NOMO-1 treated with DMSO at 0.1 percent for 48 hours (cell line): ENCODE measurements at regions not wholly inside any gene's neighbourhood (a gene's known extent, or its start where the extent isn't known, plus 50 kb on each side); places are given as distances from the start of the nearest gene placed in this dataset.
A peak's percentile ranks its signal among the peaks of the same experiment; 100 is the strongest.

Experiments used
- DNase-seq: peaks from one replicate; lab custom pipeline; 2025; ENCODE audit not compliant: unreplicated experiment; lab: John Stamatoyannopoulos, UW

DNA sequence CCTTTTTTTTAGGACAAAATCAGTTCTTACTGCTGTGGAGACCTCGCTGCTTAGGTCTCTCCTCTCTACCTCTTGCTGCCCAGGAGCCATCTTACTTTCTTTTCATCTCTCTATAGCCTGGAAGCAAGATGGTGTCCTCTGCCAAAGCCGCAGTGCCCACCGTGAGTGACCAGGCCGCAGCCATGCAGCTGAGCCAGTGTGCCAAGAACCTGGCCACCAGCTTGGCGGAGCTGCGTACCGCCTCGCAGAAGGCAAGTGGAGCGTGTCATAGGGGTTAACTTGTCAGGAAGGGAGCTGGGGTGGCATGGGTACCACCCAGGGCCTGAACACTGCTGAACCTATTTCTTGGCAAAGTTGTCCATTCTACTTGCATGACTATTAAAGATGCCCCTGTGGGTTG is 320.3 kb upstream of the TPM1 start:
- no peak for DNase-seq

DNA sequence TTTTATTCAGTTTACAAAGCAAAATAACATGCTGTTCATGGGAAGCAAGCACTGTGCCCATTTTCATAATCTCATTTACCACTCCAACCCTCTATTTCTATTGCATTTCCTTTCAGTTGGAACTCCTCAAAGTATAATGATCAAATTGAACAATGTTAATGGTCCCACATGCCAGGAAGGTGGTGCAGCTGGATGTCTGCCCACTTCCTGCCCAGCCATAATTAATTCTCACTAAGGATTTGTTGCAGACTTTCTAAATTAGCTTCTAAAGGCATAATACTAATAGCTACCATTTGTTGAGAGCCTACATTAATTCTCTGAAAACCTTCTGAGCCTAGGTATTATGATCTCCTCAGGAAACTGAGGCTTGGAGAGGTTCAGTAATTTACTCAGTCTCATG is 316.1 kb upstream of the TPM1 start:
- DNase-seq = no peak

DNA sequence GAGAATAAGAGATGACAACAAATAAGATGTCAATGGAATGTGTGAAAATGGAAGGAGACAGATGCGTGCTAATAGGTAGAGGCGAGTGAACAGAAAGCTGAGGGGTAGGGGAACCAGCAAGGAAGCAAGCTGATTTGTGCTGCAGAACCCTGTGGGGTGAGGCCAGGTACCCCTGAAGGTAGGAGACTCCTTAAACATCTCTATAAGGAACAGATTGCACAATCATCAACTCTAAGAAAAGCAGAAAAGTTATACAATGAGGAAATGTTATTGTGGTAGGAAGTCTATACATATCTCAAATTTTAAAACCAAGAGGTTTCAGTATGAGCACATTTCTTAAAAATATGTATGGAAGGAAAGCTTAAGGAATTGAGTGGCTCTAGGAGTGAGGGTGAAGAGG is 315.0 kb upstream of the TPM1 start:
- peak; percentile 30 for DNase-seq

DNA sequence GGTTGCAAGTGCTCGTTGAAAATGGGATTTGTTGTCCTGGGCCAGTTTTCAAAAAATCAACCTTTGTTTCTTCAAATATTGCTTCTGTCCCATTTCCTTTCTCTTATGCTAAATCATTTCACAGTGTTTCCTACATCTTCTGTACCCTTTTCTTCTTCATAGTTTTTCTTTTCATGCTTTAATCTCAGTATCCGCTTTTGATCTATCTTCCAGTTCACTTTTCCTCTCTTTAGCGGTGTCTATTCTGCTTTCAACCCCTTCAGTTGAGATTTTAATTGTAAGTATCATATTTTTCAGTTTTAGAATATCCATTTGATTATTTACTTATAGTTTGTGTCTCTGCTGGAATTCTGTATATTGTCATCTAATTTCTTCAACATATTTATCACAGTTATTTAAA is 311.7 kb upstream of the TPM1 start:
- no peak for DNase-seq

DNA sequence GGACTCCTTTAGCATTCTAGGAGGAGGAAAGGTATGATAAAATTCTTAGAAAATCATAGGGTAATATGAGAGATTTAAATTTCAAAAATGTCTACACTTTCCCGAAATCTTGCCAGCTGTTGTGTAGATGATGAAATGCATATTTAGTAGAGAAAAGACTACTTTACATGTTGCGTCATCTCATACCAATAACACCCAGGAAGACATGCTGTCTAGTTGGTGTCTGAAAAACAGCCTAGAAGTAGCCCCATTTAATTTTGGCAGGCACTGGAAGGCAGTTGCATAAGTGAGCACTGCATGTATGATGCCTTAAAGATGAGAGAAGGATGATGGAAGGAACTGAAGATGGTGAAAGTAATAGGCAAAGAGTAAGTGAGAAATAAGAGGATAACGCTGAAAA is 310.5 kb upstream of the TPM1 start:
- no peak for DNase-seq

DNA sequence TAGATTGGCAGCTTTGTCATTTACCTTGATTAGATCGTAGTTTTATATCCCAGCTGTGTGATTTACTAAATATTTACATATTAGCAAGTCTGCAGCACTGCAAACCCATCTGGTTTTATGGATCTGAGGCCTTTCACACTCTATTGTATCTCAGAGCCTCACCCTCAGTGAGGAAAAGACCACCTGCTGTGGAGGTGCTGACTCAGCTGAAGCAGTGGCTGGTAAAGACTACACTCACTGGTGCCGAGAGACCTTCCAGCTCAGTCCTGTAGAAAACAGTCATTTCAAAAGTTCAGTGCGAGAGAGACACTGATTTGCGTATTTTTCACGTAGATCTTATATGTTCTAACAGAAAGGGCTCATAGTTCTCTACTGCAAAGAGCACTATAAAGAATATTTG is 307.8 kb upstream of the TPM1 start:
- DNase-seq = no peak

DNA sequence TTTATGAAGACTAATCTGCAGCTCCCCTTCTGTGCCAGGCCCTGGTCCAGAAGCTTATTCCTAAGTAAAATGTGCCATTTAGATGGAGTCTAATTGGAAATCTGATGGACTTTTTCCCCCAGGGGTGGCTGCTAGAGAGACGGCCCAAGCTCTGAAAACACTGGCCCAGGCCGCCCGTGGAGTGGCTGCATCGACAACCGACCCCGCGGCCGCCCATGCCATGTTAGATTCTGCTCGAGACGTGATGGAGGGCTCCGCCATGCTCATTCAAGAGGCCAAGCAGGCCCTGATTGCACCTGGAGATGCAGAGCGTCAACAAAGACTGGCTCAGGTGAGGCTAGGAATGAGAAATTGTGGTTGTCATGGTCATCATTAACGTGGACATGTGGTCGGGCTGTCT is 305.8 kb upstream of the TPM1 start:
- DNase-seq = no peak

DNA sequence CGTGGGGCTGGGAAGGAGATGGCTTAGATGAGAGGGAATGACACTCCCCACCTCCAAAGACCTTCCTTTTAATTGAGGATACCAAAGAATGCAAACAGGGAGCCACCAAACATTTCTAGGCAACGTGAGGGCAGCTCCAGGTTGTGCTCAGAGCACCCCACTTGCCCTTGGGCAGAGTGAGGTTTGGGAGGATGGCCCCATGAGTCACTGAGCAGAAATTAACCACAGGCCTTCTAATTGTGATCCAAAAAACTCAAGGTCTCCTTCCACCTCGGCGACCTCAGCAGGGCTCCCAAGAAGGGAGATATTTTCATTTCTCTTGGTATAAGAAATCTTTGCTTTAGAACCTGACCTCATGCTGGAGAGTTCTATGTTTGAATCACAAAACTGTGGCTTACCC is 305.0 kb upstream of the TPM1 start:
- DNase-seq = no peak

DNA sequence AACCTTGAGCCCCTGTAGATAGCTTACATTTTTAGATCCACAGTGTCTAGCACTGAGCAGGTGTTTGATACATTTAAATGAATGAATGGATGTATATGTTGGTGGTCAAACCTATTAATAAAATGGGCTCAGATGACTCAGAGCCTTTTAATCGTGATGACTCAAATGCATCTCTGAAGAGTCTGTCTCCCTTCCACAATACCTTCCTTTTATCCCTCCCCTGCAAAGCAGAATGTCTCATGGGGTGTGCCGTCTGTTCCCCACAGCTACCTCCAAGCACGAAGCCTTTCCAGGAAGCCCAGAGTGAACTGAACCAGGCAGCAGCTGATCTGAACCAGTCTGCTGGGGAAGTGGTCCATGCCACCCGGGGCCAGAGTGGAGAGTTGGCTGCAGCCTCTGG is 303.5 kb upstream of the TPM1 start:
- DNase-seq = no peak

DNA sequence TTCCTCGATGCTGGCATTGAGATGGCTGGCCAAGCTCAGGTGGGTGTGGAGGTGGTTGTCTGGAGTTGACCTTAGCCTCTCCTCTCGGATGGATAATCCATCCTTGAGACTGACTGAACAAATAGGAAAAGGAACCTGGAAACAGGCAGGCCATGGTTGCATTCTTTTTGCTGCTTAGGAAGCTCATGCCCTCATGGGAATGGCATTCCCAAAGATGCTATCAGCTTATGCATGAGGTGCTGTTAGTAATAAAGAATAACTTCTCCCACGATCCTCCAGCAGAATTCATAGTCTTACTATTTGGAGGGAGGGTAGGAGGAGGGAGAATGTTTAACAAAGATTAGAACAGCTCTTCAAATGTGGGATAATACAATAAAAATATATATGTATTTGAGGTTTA is 303.0 kb upstream of the TPM1 start:
- DNase-seq = no peak

DNA sequence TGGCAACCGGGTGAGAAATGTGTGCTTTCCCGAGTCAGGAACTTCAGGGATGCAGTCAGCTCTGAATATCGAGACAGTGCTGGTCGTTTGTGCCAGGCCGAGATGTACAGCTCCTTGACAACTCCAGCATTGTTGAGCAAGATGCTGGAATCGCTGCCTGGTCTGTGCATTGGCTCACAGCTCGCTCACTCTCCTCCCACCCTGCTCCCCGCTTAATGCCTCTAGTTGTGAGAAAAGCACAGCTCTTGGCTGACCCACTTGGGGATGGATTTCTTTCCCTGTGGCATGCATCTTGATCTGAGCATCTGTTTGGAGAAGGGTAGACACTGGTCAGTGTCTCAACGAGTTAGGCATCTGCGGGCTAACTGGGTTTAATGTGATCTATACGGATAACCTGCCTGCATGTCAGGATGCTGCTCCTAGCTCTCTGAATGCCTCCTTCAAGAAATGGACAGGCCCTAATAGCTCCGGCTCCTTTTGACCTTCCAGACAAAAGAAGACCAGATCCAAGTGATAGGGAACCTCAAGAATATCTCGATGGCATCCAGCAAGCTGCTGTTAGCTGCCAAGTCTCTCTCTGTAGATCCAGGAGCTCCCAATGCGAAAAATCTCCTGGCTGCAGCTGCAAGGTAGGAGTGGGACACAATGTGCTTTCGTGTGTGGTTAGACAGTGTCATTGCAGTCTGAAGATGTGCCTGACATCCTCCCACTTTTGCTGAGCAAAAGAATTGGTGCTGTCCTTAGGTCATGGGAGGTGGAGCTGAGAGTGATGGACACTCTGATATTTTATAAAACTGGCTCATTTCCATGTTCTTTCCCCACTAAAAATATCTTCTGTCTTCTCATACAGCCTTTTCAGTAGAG is 302.2 kb upstream of the TPM1 start:
- DNase-seq = no peak

DNA sequence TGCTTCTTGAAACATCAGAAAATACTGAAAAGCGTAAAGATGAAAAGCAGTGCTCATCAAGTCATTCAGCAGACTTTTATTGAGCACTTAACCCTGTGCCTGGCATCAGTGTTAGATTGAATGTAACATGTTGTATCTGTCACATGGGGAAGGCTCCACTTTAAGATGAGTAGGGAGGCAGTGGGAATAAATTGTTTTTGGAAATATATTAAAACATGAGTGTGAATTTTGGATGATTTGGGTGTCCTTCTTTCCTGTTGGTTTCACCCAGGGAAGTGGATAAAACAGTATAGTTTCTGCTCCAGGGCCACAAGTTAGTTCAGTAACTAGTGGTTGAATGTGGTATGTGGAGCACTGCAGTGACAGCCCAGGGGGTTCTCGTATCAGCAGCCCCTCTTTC is 301.4 kb upstream of the TPM1 start:
- DNase-seq = no peak

DNA sequence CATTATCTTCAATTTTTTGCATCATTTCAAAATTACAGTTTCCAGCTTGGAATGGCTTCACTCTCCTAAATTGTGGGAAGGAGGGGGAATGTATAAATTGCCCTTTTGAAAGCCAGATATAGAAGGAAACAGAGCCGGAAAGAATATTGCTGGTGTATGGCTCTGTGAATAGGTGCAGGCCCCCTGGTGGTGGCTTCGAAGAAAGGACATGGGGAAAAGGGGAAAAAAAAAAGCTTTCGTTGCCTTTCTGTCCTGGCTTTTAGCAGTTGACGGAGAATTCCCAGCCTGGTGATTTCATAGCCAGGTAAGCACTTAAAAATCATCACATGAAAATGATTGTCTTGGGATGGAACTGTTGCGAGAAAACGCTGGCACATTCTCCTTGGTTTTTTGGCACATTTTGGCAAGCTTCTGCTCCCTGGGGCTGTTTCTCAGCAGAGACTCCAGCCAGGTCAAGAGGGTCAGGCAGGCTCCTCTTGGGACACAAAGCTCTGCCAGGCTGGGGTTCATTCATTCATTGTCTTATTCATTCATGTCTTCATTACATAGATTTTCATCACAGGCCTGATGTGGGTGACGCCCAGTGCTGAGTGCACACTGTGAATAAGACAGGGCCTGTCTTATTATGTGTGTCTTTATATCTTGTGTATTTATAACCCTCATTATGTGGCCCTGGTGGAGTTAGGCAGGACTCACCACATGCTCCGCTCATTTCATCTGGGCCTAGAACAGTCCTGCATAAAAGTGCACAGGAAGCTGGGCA is 300.0 kb upstream of the TPM1 start:
- peak; percentile 37 for DNase-seq

DNA sequence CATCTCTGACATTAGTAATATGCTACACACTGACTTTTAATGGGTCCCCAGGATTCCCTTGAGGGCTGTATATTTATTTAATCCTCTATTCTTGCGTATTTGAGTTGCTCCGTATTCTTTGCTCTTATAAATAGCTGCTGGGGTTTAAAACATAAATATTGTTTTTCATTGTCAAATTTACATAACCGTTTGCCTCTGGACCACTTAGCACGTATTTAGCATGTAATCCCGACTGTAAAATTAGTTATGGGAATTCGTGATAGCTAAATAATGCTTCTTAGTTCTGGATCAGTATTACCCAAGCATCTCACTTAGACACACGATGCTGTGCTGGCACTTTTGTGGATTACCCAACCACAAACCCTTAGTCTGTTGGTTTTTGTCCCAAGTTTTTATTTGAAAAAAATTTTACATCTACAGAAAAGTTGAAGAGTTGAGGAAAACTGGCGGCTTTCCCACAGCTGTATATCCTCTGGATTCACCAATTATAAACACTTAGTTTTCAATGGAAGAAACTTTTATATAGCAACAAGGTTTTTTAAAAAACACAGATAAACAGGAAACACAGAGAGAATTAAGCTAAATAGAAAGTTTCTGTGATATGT is 296.8 kb upstream of the TPM1 start:
- no peak for DNase-seq

DNA sequence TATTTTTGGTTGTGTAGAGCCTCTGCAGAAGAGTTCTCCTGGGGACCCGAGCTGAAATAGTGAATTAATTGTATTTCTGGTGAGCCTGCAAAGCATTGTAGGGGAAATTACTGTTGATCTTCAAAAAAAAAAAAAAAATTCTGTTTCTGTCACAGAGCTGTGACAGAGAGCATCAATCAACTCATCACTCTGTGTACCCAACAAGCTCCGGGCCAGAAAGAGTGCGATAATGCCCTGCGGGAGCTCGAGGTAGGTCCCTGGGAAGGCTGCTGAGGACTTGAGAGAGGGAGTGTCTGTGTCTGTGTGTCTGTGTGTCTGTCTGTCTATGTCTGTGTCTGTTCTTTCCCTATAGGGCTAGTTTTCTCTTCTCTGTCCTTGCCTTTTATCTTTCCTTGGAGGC is 294.4 kb upstream of the TPM1 start:
- DNase-seq = no peak

DNA sequence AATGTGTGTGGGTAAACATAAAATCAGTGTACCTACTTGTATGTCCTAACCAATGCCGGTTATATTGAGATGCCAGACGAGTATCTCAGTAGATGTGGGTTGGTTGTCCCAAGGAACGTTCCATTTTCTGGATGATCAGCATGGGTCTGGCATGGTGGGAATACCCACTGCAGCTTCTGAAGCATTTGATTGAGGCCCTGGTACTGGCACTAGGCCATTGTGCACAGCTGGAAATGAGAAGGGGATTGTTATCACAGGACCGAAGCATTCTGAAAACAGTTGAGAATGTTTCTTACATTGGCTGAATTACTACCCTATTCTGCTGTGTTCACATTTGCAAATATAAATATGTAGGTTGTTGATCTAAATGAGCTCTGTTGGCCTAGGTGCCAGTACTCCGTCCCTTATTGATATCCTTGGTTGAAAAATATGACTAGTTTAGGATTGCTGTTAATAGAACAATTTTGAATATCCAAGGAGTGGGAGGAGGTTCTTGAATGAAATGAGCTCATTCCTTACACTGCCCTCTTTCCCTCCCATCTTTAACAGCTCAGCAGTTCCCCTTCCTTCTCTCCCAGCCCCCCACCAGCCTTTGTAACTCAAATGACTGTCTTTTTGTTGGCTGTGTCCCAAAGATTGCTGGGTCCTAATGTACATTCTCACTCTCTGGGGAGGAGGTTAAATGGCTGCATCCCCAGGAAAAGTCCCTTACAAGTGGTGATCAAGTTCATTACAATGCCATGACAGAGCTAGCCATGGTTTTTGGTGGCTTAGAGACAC is 293.3 kb upstream of the TPM1 start:
- no peak for DNase-seq

DNA sequence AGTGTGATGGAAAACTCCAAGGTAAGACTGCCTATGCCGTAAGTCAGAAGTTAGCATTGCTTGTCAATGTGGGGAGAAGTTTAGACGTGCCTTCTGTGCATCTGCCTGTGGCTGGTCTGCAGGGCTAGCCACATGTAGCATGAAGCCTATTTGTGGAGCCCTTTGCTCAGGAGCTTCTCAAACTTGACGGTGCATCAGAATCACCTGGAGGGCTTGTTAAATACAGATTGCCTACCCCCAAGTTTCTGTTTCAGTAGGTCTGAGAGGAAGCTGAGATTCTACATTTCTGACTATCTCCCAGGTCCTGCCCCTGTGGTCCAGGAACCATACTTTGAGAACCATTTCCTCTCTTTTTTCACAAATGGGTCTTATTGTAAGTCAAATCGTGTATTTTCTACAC is 292.1 kb upstream of the TPM1 start:
- DNase-seq = no peak

DNA sequence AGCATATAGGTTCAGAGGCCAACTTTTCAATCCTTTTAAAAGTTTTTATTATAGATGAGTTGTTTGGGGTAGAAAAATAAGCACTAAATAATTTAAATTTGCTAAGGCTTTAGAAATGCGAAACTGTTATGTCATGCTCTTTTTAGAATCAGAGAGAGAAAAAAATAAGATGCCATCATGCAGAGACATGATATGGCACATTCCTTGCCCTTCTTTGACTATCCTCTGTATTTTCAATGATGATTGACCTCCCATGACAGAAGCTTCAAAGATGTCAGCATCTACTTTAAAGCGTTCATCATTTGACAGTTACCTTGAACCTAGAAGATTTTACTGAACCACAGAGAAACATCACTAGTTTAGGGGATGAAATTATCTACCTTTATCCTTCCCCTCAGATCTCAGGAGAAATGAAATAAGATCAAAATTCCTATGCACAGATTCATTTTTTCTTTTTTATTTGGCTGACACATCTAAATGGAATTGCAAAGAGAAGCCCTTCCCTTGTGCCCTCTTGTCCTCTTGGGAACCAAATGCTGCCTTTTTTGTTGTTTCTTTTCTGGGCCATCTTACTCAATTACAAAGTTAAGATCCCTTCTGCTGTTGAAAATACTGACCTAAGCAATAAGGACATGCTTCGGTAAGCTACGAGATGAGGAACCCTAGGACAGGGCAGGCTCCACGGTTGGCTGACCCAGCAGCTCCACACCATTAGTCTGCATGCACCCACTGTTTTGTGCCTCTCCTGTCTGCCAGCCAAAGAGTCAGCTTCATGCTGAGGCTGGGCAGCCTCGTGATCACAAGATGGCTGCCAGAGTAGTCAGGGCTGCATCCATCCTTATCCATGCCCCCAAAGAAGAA is 289.7 kb upstream of the TPM1 start:
- no peak for DNase-seq

DNA sequence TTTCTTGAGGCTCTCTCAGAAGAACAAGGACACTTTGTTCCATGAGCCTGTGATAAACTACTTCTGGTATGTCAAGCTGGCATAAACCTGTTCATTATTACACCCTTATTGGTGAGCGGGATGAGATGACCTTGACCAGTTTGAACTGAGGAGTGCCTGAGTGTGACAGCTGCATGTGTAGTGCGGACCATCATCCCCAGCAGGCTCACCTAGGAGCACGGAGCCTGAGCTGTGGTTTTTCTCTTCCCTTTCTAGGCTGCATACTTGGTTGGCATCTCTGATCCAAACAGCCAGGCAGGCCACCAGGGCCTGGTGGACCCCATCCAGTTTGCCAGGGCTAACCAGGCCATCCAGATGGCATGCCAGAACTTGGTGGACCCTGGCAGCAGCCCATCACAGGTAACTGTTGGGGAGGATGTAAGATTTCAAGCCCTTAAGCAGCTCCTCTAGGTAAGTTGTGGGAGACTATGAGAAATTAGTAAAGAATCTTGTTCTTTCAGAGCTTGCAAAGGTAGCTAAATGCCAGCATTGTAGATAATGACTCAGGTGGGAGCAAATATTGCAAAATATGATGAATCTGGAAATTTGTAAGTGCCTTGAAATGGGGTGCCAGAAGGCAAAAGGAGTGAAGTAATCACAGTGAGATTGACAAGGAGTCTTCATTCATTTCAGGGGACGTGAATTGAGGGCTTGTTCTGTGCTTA is 288.9 kb upstream of the TPM1 start:
- DNase-seq = no peak
